ENCODE measurements at regions not wholly inside any gene's neighbourhood (a gene's known extent, or its start where the extent isn't known, plus 50 kb on each side); places are given as distances from the start of the nearest gene placed in this dataset.

- no peak for TF ChIP-seq POLR2A (IDR thresholded peaks at IDR 0.05)
- TF ChIP-seq, protein P1, sequence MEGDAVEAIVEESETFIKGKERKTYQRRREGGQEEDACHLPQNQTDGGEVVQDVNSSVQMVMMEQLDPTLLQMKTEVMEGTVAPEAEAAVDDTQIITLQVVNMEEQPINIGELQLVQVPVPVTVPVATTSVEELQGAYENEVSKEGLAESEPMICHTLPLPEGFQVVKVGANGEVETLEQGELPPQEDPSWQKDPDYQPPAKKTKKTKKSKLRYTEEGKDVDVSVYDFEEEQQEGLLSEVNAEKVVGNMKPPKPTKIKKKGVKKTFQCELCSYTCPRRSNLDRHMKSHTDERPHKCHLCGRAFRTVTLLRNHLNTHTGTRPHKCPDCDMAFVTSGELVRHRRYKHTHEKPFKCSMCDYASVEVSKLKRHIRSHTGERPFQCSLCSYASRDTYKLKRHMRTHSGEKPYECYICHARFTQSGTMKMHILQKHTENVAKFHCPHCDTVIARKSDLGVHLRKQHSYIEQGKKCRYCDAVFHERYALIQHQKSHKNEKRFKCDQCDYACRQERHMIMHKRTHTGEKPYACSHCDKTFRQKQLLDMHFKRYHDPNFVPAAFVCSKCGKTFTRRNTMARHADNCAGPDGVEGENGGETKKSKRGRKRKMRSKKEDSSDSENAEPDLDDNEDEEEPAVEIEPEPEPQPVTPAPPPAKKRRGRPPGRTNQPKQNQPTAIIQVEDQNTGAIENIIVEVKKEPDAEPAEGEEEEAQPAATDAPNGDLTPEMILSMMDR (IDR thresholded peaks at IDR 0.05 in 4 of 5, conservative IDR thresholded peaks at IDR 0.05 in 1 of 5): no peak
- ATAC-seq (no peak), DNase-seq (no peak)
- no peaks in the 10 kb centered on the region for H3K4me1 ChIP-seq
- intact Hi-C loops (cut with DNase I; ENCODE audit: low total_unique reads): no loop called here
- no peak overlapping the region for H3K4me3 ChIP-seq
- no peaks in the 10 kb centered on the region for H3K36me3 ChIP-seq
- no peak overlapping the region for H3K27ac ChIP-seq
- H3K9me3 ChIP-seq: no peaks in the 10 kb centered on the region
- no peaks in the 10 kb centered on the region for H3K27me3 ChIP-seq
- in situ Hi-C loops (cut with MboI; ENCODE audit: low sequenced_read_pairs in 4 of 4): no loop called here
These were observed 199.2 kb downstream of the ICOS start for GRCh38 chr2:204135752-204136151.

- TF ChIP-seq, protein P1 (IDR thresholded peaks at IDR 0.05 in 4 of 5, conservative IDR thresholded peaks at IDR 0.05 in 1 of 5): no peak
- no peak for TF ChIP-seq POLR2A (IDR thresholded peaks at IDR 0.05)
- H3K27me3 ChIP-seq: no peaks in the 10 kb centered on the region
- DNase-seq (no peak), ATAC-seq (no peak)
- no peak overlapping the region for H3K27ac ChIP-seq
- intact Hi-C loops (cut with DNase I; ENCODE audit: low total_unique reads): no loop called here
- H3K9me3 ChIP-seq: no peaks in the 10 kb centered on the region
- no peak overlapping the region for H3K4me3 ChIP-seq
- no peaks in the 10 kb centered on the region for H3K36me3 ChIP-seq
- in situ Hi-C loops (cut with MboI; ENCODE audit: low sequenced_read_pairs in 4 of 4): no loop called here
- no peaks in the 10 kb centered on the region for H3K4me1 ChIP-seq
These were observed 201.6 kb downstream of the ICOS start for GRCh38 chr2:204138206-204138605.

DNA sequence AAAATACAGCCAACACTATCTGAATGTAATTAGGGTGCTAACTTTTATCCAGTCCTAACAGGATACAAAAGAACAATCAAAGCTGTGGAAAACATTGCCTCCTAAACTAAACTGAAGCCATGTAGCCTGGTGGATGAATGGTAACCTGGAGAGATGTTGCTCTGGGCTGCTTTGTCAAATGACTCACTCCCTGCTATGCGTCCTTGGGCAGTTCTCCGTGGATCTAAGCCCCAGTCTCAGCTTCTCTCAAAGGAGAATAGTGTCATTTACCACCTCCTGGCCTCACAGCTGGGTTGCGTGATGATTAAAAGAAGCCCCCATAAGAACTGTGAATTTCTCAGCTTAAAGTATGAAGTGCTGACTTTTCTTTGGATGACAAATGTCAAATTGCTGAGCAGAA is 203.7 kb downstream of the ICOS start:
- H3K36me3 ChIP-seq: no peaks in the 10 kb centered on the region
- H3K27ac ChIP-seq: no peak overlapping the region
- no peaks in the 10 kb centered on the region for H3K9me3 ChIP-seq
- DNase-seq: no peak
- no peak for ATAC-seq
- in situ Hi-C loops (cut with MboI; ENCODE audit: low sequenced_read_pairs in 4 of 4) (no loop called here), intact Hi-C loops (cut with DNase I; ENCODE audit: low total_unique reads) (no loop called here)
- no peaks in the 10 kb centered on the region for H3K27me3 ChIP-seq
- TF ChIP-seq, protein P1 (IDR thresholded peaks at IDR 0.05 in 4 of 5, conservative IDR thresholded peaks at IDR 0.05 in 1 of 5): no peak
- no peak for TF ChIP-seq POLR2A (IDR thresholded peaks at IDR 0.05)
- no peaks in the 10 kb centered on the region for H3K4me1 ChIP-seq
- no peak overlapping the region for H3K4me3 ChIP-seq

DNA sequence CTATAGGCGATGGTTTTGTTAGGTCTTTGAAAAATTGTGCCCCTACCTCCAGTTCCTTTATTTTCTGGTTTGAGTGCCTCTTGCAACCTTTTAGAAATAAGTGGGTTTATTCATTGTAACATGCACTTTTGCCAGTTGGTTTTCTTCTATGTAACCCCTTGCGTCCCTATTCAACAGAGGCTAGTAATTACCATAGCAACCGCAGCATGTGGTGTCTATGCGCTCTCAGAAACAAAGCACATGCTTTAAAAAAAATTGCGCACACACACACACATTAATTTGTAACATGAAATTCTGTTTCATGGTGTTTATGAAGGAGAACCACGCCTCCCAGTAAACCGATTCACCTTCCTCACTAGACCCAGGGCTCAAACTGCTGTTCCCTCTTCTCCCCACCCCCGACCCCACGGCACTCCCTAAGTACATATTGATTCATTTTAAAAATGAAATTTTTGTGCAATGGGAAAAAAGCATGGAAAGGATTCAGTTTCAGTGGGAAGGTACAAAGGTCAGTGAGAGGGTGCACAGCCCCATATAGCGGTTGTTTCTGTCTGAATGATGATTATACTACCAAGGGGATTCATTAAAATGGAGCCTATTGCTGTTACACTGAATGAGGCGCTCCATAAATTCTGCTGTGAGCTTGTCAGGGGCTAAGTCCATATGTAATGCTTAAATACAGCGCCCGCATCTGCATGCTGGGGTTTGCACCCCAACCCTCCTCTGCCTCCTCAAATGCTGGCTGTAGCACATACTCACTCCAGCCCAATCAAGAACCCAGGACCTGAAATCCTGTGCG is 206.9 kb downstream of the ICOS start:
- no peaks in the 10 kb centered on the region for H3K27me3 ChIP-seq
- no peak overlapping the region for H3K27ac ChIP-seq
- H3K4me3 ChIP-seq: no peak overlapping the region
- no peak for TF ChIP-seq POLR2A (IDR thresholded peaks at IDR 0.05)
- TF ChIP-seq, protein P1 (IDR thresholded peaks at IDR 0.05 in 4 of 5, conservative IDR thresholded peaks at IDR 0.05 in 1 of 5): no peak
- H3K9me3 ChIP-seq: no peaks in the 10 kb centered on the region
- H3K4me1 ChIP-seq: peaks cover 0 to 6% of the 10 kb centered on the region in 2 donors
- DNase-seq: no peak
- no peak for ATAC-seq
- in situ Hi-C loops (cut with MboI; ENCODE audit: low sequenced_read_pairs in 4 of 4) (no loop called here), intact Hi-C loops (cut with DNase I; ENCODE audit: low total_unique reads) (no loop called here)
- H3K36me3 ChIP-seq: no peaks in the 10 kb centered on the region

DNA sequence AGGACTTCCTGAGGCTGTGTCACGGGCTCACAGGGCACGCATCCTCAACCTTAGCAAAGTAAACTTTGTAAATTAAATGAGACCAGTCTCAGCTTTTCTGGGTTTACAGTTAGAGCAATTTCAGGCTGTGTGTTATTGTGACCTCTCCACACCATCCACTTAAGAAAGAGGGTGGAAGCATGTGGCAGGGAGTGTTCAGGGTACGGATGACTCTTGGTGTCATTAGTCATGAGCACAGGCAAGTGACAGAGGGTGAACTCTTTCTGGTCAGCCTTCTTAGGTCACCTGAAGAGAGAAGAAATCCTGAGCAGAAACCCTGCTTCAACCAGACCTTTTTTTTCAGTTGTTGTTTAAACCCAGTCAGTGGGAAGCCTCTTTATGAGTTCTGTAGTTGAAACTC is 207.9 kb downstream of the ICOS start:
- DNase-seq (no peak), ATAC-seq (no peak)
- TF ChIP-seq POLR2A (IDR thresholded peaks at IDR 0.05): no peak
- TF ChIP-seq, protein P1 (IDR thresholded peaks at IDR 0.05 in 4 of 5, conservative IDR thresholded peaks at IDR 0.05 in 1 of 5): no peak
- no peaks in the 10 kb centered on the region for H3K36me3 ChIP-seq
- no peaks in the 10 kb centered on the region for H3K9me3 ChIP-seq
- no peak overlapping the region for H3K4me3 ChIP-seq
- in situ Hi-C loops (cut with MboI; ENCODE audit: low sequenced_read_pairs in 4 of 4) (no loop called here), intact Hi-C loops (cut with DNase I; ENCODE audit: low total_unique reads) (no loop called here)
- H3K27me3 ChIP-seq: no peaks in the 10 kb centered on the region
- no peak overlapping the region for H3K27ac ChIP-seq
- peaks cover 0 to 6% of the 10 kb centered on the region in 2 donors for H3K4me1 ChIP-seq
